Liver (tissue), 8 donors: ENCODE measurements at regions not wholly inside any gene's neighbourhood (a gene's known extent, or its start where the extent isn't known, plus 50 kb on each side); places are given as distances from the start of the nearest gene placed in this dataset.

ENCODE experiments used
- DNase-seq: peaks from one replicate; pipeline ENCODE4 v3.0.0-alpha.2; 2017; ENCODE audit warnings: low spot score
- H3K27ac ChIP-seq, 2 donors: one replicate each; pipeline ENCODE4 v1.7.0; 2013; ENCODE audit warnings: inconsistent platforms in 2 of 2, low read length in 2 of 2, control low read depth in 1 of 2, low read depth in 1 of 2, mild to moderate bottlenecking in 1 of 2
- H3K27me3 ChIP-seq, 4 donors: one replicate each; pipeline versions ENCODE4 v1.6.1 to v1.7.0; 2013; ENCODE audit warnings: low read length in 3 of 4, inconsistent platforms in 1 of 4, mild to moderate bottlenecking in 1 of 4, moderate library complexity in 1 of 4; ENCODE audit not compliant: control insufficient read depth in 4 of 4, insufficient read depth in 4 of 4
- H3K36me3 ChIP-seq, 4 donors: one replicate each; pipeline versions ENCODE4 v1.6.1 to v1.7.0; 2013; ENCODE audit warnings: low read length in 3 of 4, mild to moderate bottlenecking in 3 of 4, low read depth in 1 of 4, moderate library complexity in 1 of 4; ENCODE audit not compliant: control insufficient read depth in 4 of 4, insufficient read depth in 3 of 4
- H3K4me1 ChIP-seq, 4 donors: one replicate each; pipeline versions ENCODE4 v1.6.1 to v1.7.0; 2013; ENCODE audit warnings: low read length in 3 of 4, mild to moderate bottlenecking in 3 of 4, moderate library complexity in 1 of 4; ENCODE audit not compliant: control insufficient read depth in 4 of 4, insufficient read depth in 4 of 4
- H3K4me3 ChIP-seq, 3 donors: one replicate each; pipeline versions ENCODE4 v1.6.1 to v1.7.0; 2013; ENCODE audit warnings: low read length in 3 of 3, control low read depth in 1 of 3, low read depth in 1 of 3, mild to moderate bottlenecking in 1 of 3
- H3K9ac ChIP-seq, 2 donors: one replicate each; pipeline ENCODE4 v1.7.0; 2013; ENCODE audit warnings: low read length in 2 of 2, mild to moderate bottlenecking in 2 of 2, moderate library complexity in 2 of 2, control low read depth in 1 of 2, low read depth in 1 of 2
- H3K9me3 ChIP-seq, 4 donors: one replicate each; pipeline versions ENCODE4 v1.6.1 to v1.7.0; 2013; ENCODE audit warnings: low read length in 3 of 4; ENCODE audit not compliant: control insufficient read depth in 4 of 4
- EGR1 ChIP-seq, 2 donors: IDR thresholded peaks; 2 replicates each; pipeline ENCODE4 v1.6.1; 2016 to 2018; ENCODE audit warnings: antibody characterized with exemption in 2 of 2, low read depth in 2 of 2
- FOXA1 ChIP-seq: IDR thresholded peaks from 2 replicates; pipeline ENCODE4 v1.6.1; 2016; ENCODE audit warnings: antibody characterized with exemption
- FOXA2 ChIP-seq: IDR thresholded peaks from 2 replicates; pipeline ENCODE4 v1.6.1; 2016; ENCODE audit warnings: antibody characterized with exemption
- GABPA ChIP-seq, 2 donors: IDR thresholded peaks in 1 of 2; conservative IDR thresholded peaks in 1 of 2; 2 replicates each; pipeline ENCODE4 v1.6.1; 2016; ENCODE audit warnings: antibody characterized with exemption in 2 of 2, mild to moderate bottlenecking in 1 of 2, moderate library complexity in 1 of 2
- HNF4A ChIP-seq, 2 donors: conservative IDR thresholded peaks; 2 replicates each; pipeline ENCODE4 v1.6.1; 2016; ENCODE audit warnings: antibody characterized with exemption in 2 of 2, mild to moderate bottlenecking in 2 of 2
- HNF4G ChIP-seq: IDR thresholded peaks from 2 replicates; pipeline ENCODE4 v1.6.1; 2016; ENCODE audit warnings: antibody characterized with exemption
- JUND ChIP-seq, 2 donors: IDR thresholded peaks; 2 replicates each; pipeline ENCODE4 v1.6.1; 2016; ENCODE audit warnings: antibody characterized with exemption in 2 of 2
- NR2F2 ChIP-seq: IDR thresholded peaks from 2 replicates; pipeline ENCODE4 v1.6.1; 2016; ENCODE audit warnings: antibody characterized with exemption
- RAD21 ChIP-seq, 2 donors: IDR thresholded peaks; 2 replicates each; pipeline ENCODE4 v1.6.1; 2016; ENCODE audit warnings: antibody characterized with exemption in 2 of 2, mild to moderate bottlenecking in 2 of 2
- RXRA ChIP-seq, 2 donors: IDR thresholded peaks; 2 replicates each; pipeline ENCODE4 v1.6.1; 2017 to 2018; ENCODE audit warnings: antibody characterized with exemption in 2 of 2, mild to moderate bottlenecking in 1 of 2
- SP1 ChIP-seq: IDR thresholded peaks from 2 replicates; pipeline ENCODE4 v1.6.1; 2018; ENCODE audit warnings: antibody characterized with exemption, mild to moderate bottlenecking
- TAF1 ChIP-seq: conservative IDR thresholded peaks from 2 replicates; pipeline ENCODE4 v1.6.1; 2016; ENCODE audit warnings: antibody characterized with exemption, mild to moderate bottlenecking
- YY1 ChIP-seq: IDR thresholded peaks from 2 replicates; pipeline ENCODE4 v1.6.1; 2016; ENCODE audit warnings: antibody characterized with exemption, mild to moderate bottlenecking
- WGBS: extraction: QIAGEN DNeasy Blood & Tissue Kit; methylation state at CpG from one replicate; pipeline ENCODE4 v1.1.7; 2013; 5-methylcytosine and 5-hydroxymethylcytosine counted together
- TF ChIP-seq, protein P1 (sequence below): IDR thresholded peaks from 2 replicates; pipeline ENCODE4 v1.6.1; 2016; ENCODE audit warnings: antibody characterized with exemption
- TF ChIP-seq, protein P2 (sequence below): fragments of 150-350 bp; IDR thresholded peaks from 2 replicates; pipeline ENCODE4 v1.5.1; 2017; ENCODE audit warnings: improper control_type of control experiment, low read depth, low read length; ENCODE audit not compliant: missing input control
- TF ChIP-seq, protein P3 (sequence below): IDR thresholded peaks from 2 replicates; pipeline ENCODE4 v1.6.1; 2016; ENCODE audit warnings: antibody characterized with exemption
- TF ChIP-seq, protein P4 (sequence below): IDR thresholded peaks from 2 replicates; pipeline ENCODE4 v1.6.1; 2016; ENCODE audit warnings: antibody characterized with exemption, mild to moderate bottlenecking
- TF ChIP-seq, protein P5 (sequence below): IDR thresholded peaks from 2 replicates; pipeline ENCODE4 v1.6.1; 2016; ENCODE audit warnings: antibody characterized with exemption
- donor health status: healthy.
- donor health status: healthy.
- donor health status: healthy.
- donor health status: healthy.
- donor health status: healthy.

DNA sequence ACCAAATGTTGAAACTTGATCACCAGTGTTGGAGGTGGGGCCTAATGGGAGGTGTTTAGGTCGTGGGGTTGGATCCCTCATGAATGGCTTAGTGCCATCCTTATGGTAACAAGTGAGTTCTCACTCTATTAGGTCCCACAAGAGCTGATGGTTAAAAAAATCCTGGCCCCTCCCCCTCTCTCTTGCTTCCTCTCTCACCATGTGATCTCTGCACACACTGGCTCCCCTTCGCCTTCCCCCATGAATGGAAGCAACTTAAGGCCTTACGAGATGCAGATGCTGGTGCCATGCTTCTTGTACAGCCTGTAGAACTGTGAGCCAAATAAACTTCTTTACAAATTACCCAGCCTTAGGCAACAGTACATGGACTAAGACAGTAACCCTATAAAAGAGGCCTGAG lies 62.7 kb downstream of the PPP1R3C start:
- no peak for DNase-seq
- H3K4me1 ChIP-seq: peaks cover 0 to 6% (median 1%) of the 10 kb centered on the region in 4 donors
- no peak overlapping the region for H3K4me3 ChIP-seq
- no peak overlapping the region for H3K9ac ChIP-seq
- H3K9me3 ChIP-seq: no peaks in the 10 kb centered on the region
- no peaks in the 10 kb centered on the region for H3K27me3 ChIP-seq
- TF ChIP-seq, protein P1, sequence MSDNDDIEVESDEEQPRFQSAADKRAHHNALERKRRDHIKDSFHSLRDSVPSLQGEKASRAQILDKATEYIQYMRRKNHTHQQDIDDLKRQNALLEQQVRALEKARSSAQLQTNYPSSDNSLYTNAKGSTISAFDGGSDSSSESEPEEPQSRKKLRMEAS: no peak
- no peak for TF ChIP-seq TAF1
- TF ChIP-seq YY1: no peak
- TF ChIP-seq RAD21 (IDR thresholded peaks at IDR 0.05): no peak
- no peak for TF ChIP-seq RXRA (IDR thresholded peaks at IDR 0.05)
- TF ChIP-seq, protein P2, sequence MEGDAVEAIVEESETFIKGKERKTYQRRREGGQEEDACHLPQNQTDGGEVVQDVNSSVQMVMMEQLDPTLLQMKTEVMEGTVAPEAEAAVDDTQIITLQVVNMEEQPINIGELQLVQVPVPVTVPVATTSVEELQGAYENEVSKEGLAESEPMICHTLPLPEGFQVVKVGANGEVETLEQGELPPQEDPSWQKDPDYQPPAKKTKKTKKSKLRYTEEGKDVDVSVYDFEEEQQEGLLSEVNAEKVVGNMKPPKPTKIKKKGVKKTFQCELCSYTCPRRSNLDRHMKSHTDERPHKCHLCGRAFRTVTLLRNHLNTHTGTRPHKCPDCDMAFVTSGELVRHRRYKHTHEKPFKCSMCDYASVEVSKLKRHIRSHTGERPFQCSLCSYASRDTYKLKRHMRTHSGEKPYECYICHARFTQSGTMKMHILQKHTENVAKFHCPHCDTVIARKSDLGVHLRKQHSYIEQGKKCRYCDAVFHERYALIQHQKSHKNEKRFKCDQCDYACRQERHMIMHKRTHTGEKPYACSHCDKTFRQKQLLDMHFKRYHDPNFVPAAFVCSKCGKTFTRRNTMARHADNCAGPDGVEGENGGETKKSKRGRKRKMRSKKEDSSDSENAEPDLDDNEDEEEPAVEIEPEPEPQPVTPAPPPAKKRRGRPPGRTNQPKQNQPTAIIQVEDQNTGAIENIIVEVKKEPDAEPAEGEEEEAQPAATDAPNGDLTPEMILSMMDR: no peak
- TF ChIP-seq, protein P3, sequence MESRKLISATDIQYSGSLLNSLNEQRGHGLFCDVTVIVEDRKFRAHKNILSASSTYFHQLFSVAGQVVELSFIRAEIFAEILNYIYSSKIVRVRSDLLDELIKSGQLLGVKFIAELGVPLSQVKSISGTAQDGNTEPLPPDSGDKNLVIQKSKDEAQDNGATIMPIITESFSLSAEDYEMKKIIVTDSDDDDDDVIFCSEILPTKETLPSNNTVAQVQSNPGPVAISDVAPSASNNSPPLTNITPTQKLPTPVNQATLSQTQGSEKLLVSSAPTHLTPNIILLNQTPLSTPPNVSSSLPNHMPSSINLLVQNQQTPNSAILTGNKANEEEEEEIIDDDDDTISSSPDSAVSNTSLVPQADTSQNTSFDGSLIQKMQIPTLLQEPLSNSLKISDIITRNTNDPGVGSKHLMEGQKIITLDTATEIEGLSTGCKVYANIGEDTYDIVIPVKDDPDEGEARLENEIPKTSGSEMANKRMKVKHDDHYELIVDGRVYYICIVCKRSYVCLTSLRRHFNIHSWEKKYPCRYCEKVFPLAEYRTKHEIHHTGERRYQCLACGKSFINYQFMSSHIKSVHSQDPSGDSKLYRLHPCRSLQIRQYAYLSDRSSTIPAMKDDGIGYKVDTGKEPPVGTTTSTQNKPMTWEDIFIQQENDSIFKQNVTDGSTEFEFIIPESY: no peak
- TF ChIP-seq, protein P4, sequence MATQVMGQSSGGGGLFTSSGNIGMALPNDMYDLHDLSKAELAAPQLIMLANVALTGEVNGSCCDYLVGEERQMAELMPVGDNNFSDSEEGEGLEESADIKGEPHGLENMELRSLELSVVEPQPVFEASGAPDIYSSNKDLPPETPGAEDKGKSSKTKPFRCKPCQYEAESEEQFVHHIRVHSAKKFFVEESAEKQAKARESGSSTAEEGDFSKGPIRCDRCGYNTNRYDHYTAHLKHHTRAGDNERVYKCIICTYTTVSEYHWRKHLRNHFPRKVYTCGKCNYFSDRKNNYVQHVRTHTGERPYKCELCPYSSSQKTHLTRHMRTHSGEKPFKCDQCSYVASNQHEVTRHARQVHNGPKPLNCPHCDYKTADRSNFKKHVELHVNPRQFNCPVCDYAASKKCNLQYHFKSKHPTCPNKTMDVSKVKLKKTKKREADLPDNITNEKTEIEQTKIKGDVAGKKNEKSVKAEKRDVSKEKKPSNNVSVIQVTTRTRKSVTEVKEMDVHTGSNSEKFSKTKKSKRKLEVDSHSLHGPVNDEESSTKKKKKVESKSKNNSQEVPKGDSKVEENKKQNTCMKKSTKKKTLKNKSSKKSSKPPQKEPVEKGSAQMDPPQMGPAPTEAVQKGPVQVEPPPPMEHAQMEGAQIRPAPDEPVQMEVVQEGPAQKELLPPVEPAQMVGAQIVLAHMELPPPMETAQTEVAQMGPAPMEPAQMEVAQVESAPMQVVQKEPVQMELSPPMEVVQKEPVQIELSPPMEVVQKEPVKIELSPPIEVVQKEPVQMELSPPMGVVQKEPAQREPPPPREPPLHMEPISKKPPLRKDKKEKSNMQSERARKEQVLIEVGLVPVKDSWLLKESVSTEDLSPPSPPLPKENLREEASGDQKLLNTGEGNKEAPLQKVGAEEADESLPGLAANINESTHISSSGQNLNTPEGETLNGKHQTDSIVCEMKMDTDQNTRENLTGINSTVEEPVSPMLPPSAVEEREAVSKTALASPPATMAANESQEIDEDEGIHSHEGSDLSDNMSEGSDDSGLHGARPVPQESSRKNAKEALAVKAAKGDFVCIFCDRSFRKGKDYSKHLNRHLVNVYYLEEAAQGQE: no peak
- TF ChIP-seq JUND (IDR thresholded peaks at IDR 0.05): no peak
- no peak for TF ChIP-seq SP1
- no peak for TF ChIP-seq EGR1 (IDR thresholded peaks at IDR 0.05; ENCODE audit: low read depth in 2 of 2)
- no peak for TF ChIP-seq FOXA2
- TF ChIP-seq NR2F2: no peak
- TF ChIP-seq HNF4G: no peak
- no peak for TF ChIP-seq GABPA (IDR thresholded peaks at IDR 0.05 in 1 of 2, conservative IDR thresholded peaks at IDR 0.05 in 1 of 2)
- TF ChIP-seq HNF4A (conservative IDR thresholded peaks at IDR 0.05): no peak
- TF ChIP-seq FOXA1: no peak
- TF ChIP-seq, protein P5, sequence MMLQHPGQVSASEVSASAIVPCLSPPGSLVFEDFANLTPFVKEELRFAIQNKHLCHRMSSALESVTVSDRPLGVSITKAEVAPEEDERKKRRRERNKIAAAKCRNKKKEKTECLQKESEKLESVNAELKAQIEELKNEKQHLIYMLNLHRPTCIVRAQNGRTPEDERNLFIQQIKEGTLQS: no peak
- WGBS: 91% methylated on average over 3 of the region's 3 CpGs
- no peaks in the 10 kb centered on the region for H3K36me3 ChIP-seq
- no peak overlapping the region for H3K27ac ChIP-seq

DNA sequence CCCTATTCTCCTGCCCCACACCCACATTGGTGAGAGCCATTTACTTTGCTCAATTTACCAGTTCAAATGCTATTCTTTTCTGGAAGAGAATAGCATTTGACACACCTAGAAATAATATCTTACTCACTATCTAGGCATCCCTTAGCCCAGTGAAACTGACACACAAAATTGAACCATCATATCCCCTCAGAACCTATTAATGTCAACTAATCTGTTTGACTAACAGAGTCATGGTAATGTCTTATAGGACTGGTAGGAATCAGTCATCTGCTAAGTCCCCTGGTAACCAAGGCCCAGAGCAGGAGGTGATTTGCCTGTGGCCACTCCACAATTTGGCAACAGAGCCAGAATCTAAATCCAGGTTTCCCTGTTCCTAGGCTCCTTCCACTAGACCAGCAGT lies 63.3 kb downstream of the PPP1R3C start:
- Histone ChIP-seq H3K27me3 (no peaks in the 10 kb centered on the region), H3K4me3 (no peak overlapping the region), H3K4me1 (peaks cover 0 to 6% (median 1%) of the 10 kb centered on the region in 4 donors), H3K27ac (no peak overlapping the region), H3K9ac (no peak overlapping the region), H3K36me3 (no peaks in the 10 kb centered on the region), H3K9me3 (no peaks in the 10 kb centered on the region)
- DNase-seq: no peak
- TF ChIP-seq FOXA1: no peak
